ENCODE measurements at regions not wholly inside any gene's neighbourhood (a gene's known extent, or its start where the extent isn't known, plus 50 kb on each side); places are given as distances from the start of the nearest gene placed in this dataset.
"Not testable (repeated sequence)": the region's sequence is repeated elsewhere in the genome, so short reads cannot be mapped to it uniquely, and the experiment has no call there.

DNA sequence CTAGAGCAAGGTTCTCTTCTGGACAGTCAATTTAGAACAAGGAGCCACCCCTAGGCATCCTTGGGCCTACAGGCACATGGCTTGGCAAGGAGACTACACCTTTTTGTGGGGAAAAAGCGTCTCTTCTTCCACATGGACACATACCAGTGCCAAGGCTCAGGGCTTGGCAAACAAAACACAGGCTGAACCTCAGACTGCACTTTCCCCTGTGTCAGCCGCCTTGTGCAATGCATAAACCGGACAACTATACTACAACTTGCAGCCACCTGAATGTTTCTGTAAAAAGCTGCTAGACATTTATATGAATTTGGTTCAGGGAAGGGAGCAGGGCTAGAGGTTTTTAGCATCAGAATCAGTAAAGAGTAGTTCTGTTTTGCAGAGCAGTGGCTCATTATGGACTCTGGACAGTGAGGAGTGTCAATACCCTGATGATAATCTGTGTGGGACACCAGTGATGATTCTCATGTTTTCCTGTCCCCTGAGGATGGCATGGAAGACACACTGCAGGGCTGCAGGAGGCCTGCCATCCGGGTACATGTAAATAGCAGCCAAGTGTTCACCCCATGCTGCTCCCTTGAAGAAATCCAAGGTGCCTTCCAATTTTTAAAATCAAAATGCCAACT lies 118.9 kb downstream of the GATA3 start:
- no peak for DNase-seq (ENCODE audit: low read depth)

GRCh38 chr10:8173866-8174243 lies 119.4 kb downstream of the GATA3 start:
- no peak for DNase-seq (ENCODE audit: low read depth)

- no peak for DNase-seq (ENCODE audit: low read depth)
These were observed 120.3 kb downstream of the GATA3 start for GRCh38 chr10:8174762-8175161.

DNA sequence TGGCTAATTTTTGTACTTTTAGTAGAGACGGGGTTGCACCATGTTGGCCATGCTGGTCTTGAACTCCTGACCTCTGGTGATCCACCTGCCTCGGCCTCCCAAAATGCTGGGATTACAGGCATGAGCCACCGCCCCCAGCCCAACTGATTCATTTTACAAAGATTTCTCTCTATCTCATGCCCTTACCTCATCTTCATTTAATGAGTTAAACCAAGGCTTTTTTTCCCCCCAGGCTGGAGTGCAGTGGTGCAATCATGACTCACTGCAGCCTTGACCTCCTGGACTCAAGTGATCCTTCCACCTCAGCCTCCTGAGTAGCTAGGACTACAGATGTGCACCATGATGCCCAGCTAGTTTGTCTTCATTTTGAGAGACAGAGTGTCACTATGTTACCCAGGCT lies 123.0 kb downstream of the GATA3 start:
- DNase-seq (ENCODE audit: low read depth): not testable (repeated sequence)

GRCh38 chr10:8179773-8180172 lies 125.3 kb downstream of the GATA3 start:
- not testable (repeated sequence) for DNase-seq (ENCODE audit: low read depth)

- no peak for DNase-seq (ENCODE audit: low read depth)
These were observed 126.0 kb downstream of the GATA3 start for GRCh38 chr10:8180360-8181109.

- no peak for DNase-seq (ENCODE audit: low read depth)
These were observed 127.1 kb downstream of the GATA3 start for GRCh38 chr10:8181496-8182157.

DNA sequence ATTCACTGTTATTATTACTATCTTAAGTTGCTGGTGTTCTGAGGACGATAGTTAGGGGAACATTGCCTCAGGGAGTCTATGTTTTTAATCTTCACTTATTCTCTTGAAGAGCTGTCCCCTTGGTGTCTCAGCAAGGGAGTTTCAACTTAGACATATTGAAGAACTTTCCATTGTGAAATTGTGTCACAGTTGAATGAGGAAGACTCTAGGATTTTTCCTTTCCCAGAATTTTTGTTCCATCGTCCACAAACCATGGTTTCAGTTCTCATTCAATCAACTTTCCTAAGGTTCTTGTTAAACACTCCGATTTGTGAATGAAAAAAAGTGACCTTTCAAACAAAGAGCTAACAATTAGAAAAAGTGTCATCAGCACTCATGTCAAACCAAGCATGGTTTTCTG lies 128.3 kb downstream of the GATA3 start:
- DNase-seq (ENCODE audit: low read depth): no peak

- peak; percentile 40 for DNase-seq (ENCODE audit: low read depth)
These were observed 128.8 kb downstream of the GATA3 start for GRCh38 chr10:8183241-8183704.

GRCh38 chr10:8187171-8187666 lies 132.7 kb downstream of the GATA3 start:
- no peak for DNase-seq (ENCODE audit: low read depth)

DNA sequence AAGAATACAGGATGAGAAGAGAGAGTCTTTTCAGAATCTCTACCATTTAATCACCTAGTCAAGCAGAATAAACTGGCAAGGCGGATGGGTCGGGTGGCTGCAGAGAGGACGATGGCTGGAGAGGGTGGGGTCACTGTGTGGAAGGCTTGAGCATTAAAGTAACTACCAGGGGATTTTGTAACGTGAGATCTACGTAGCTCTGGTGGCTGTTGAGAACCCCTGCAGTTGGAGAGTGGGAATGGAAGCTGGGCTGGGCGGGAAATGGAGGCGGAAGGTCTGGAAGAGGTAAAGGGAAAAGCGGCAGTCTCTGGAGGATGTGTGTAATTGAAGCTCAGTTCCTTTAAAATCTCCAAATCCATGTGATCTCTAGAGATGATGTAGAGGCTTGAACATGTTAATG lies 135.0 kb downstream of the GATA3 start:
- no peak for DNase-seq (ENCODE audit: low read depth)

- no peak for DNase-seq (ENCODE audit: low read depth)
These were observed 137.8 kb downstream of the GATA3 start for GRCh38 chr10:8192301-8192700.

DNA sequence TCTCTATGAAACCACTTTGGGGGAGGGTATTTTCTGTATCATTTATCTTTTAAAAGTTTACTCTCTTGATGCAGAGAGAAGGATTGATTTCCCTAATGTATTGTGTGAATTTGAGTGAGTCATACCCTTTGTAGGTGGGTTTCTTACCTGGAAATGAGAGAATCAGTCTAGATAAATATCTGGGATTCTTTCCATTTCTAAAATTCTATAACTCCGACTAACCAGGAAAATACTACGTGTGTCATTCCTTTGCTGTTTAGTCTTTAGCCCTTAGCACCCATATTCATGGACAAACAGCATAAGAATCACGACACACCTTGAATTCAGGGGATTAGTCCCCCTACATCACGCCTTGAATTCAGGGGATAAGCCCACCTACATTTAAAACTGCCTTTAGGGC lies 139.1 kb downstream of the GATA3 start:
- no peak for DNase-seq (ENCODE audit: low read depth)

GRCh38 chr10:8194050-8194449 lies 139.6 kb downstream of the GATA3 start:
- no peak for DNase-seq (ENCODE audit: low read depth)

GRCh38 chr10:8206882-8207281 lies 152.4 kb downstream of the GATA3 start:
- DNase-seq (ENCODE audit: low read depth): no peak

DNA sequence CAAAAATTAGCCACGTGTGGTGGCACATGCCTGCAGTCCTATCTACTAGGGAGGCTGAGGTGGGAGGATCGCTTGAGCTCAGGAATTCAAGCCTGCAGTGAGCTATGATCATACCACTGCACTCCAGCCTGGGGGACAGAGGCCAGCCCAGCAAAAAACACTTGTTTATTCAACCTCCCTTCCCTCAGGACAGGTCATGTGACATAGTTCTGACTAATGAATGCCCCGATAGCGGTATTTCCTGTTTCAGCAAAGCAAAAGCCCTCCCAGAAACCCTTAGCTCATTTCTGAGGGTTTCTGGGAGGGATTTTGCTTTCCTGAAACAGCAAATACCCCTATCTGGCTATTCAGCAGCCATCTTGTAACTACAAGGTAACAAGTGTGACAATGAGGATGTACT lies 157.1 kb downstream of the GATA3 start:
- no peak for DNase-seq (ENCODE audit: low read depth)

GRCh38 chr10:8213735-8214134 lies 159.2 kb downstream of the GATA3 start:
- DNase-seq (ENCODE audit: low read depth): no peak

- DNase-seq (ENCODE audit: low read depth): no peak
These were observed 160.1 kb downstream of the GATA3 start for GRCh38 chr10:8214587-8214986.

- DNase-seq (ENCODE audit: low read depth): no peak
These were observed 162.4 kb downstream of the GATA3 start for GRCh38 chr10:8216893-8217292.

DNA sequence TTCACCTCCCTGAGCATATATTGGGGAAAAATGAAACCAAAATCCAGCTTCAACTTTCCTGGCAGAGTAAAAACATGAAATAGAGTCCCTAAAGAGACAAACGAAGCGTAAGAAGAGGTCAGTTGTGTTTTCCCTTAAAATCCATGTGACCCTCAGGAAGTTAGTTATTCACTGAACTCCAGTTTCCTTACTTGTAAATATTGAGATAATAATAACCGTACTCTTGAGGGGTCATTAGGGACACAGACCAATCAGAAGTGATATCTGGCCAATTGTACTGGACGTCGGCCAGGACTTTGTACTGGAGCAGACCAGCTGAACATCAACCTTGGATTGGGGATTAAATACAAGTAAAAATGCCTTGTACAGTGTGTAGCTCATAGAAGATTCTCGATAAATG lies 167.0 kb downstream of the GATA3 start:
- no peak for DNase-seq (ENCODE audit: low read depth)

GRCh38 chr10:8224591-8224990 lies 170.1 kb downstream of the GATA3 start:
- DNase-seq (ENCODE audit: low read depth): no peak

DNA sequence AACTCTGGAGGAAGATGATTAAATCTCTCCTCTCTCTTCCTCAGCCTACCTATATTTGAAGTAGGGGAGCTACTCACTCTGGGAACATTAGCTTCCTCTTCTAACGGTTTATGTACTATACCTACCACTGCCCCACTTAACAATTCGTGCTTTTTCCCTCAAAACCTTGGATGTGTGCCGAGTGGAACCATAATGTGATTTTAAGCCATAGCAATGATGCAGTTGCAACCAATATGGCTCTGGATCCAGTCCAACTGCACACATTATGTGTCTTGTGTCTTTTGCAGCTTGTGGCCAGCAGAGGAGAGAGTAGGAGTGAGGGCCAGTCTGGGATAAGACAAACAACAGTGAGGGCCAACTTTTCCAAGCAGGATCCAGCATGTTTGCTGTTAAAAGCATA lies 170.7 kb downstream of the GATA3 start:
- DNase-seq (ENCODE audit: low read depth): no peak

DNA sequence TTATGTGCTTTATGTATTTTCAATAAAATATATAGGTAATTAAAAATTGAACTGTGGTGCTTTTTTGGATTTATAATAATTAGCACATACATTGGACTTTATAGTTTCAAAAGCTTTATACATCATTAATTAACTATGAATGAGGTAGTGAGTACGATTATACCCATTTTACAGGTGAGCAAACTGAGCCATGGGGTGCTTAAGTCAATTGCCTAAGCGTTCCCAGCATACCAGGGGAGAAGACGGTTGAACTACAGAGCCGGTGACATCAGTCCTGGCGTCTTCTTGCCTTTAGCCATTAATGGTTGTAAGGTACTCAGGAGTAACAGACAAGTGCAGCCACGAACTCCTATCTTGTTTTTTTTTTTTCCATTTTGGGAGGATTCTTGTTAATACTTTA lies 172.8 kb downstream of the GATA3 start:
- DNase-seq (ENCODE audit: low read depth): no peak
